Motor neuron (in vitro differentiated cells): ENCODE measurements at regions not wholly inside any gene's neighbourhood (a gene's known extent, or its start where the extent isn't known, plus 50 kb on each side); places are given as distances from the start of the nearest gene placed in this dataset.
"Not testable (repeated sequence)": the region's sequence is repeated elsewhere in the genome, so short reads cannot be mapped to it uniquely, and the experiment has no call there.

Experiments used
- ATAC-seq, 8 experiments: fragments of 200-7000 bp; cut with Tn5 transposase; replicated peaks in 6 of 8; 2 replicates each; pipeline ENCODE4 v1.8.0; 2021; ENCODE audit warnings: mild to moderate bottlenecking in 8 of 8, moderate library complexity in 8 of 8
- H3K27ac ChIP-seq, 2 donors: fragments of 250-450 bp; sonication (Bioruptor Pico); 2 replicates each; pipeline ENCODE4 v1.9.0; 2021; ENCODE audit warnings: antibody characterized with exemption in 2 of 2, mild to moderate bottlenecking in 2 of 2, moderate library complexity in 1 of 2
- H3K4me1 ChIP-seq, 2 donors: fragments of 250-450 bp; sonication (Bioruptor Pico); replicated peaks in 1 of 2; 2 replicates each; pipeline ENCODE4 v1.6.1; 2021; ENCODE audit warnings: antibody characterized with exemption in 2 of 2, mild to moderate bottlenecking in 2 of 2, moderate library complexity in 1 of 2
- H3K4me3 ChIP-seq, 5 donors: fragments of 250-450 bp; sonication (Bioruptor Pico); 2 replicates each; pipeline ENCODE4 v1.9.0; 2021; ENCODE audit warnings: antibody characterized with exemption in 5 of 5, mild to moderate bottlenecking in 5 of 5, moderate library complexity in 4 of 5
- WGBS, 10 experiments: fragments of 450-650 bp; shearing (Covaris generic); methylation state at CpG; one replicate each; pipeline ENCODE4 v1.0.0; 2022; 5-methylcytosine and 5-hydroxymethylcytosine counted together
- in situ Hi-C, 9 experiments: fragments of 400-800 bp; cut with MboI; loops; one replicate each; pipeline ENCODE4 v1.15.0; 2021; ENCODE audit warnings: low sequenced_read_pairs in 9 of 9, low pct_unique_long_range_greater_than_20kb in 2 of 9; ENCODE audit not compliant: unreplicated experiment in 9 of 9

- in situ Hi-C loops, H3K4me1 ChIP-seq, ATAC-seq, H3K4me3 ChIP-seq, H3K27ac ChIP-seq: not testable (repeated sequence)
- WGBS, 10 experiments = no CpG with 5 or more reads among the region's 4 CpGs
Observed at GRCh38 chr2:87409601-87410000, 338.3 kb upstream of the PLGLB2 start.

DNA sequence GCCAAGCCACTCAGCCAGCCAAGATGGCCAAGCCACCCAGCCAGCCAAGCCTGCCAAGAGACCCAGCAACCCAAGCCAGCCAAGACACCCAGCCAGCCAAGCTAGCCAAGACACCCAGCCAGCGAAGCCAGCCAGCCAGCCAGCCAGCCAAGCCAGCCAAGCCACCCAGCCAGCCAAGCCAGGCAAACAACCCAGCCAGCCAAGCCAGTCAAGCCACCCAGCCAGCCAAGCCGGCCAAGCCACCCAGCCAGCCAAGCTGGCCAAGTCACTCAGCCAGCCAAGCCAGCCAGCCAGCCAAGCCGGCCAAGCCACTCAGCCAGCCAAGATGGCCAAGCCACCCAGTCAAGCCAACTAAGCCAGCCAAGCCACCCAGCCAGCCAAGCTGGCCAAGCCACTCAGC is 337.5 kb upstream of the PLGLB2 start:
- H3K4me1 ChIP-seq, H3K27ac ChIP-seq, ATAC-seq, in situ Hi-C loops, H3K4me3 ChIP-seq: not testable (repeated sequence)
- WGBS, 10 experiments = no CpG with 5 or more reads among the region's 3 CpGs

- 83 to 100% methylated on average over 1 of the region's 7 CpGs; no CpG with 5 or more reads in 8 of the 10 experiments for WGBS, 10 experiments
- ATAC-seq, H3K4me1 ChIP-seq, H3K4me3 ChIP-seq, H3K27ac ChIP-seq, in situ Hi-C loops: not testable (repeated sequence)
Observed at GRCh38 chr2:87412036-87412820, 335.7 kb upstream of the PLGLB2 start.

- ATAC-seq, H3K27ac ChIP-seq, H3K4me3 ChIP-seq, in situ Hi-C loops, H3K4me1 ChIP-seq: not testable (repeated sequence)
- 0% methylated on average over 1 of the region's 1 CpG; no CpG with 5 or more reads in 9 of the 10 experiments for WGBS, 10 experiments
Observed at GRCh38 chr2:87414331-87414730, 333.6 kb upstream of the PLGLB2 start.

GRCh38 chr2:87414795-87415570 is 332.9 kb upstream of the PLGLB2 start:
- H3K4me3 ChIP-seq, H3K27ac ChIP-seq, in situ Hi-C loops, H3K4me1 ChIP-seq, ATAC-seq: not testable (repeated sequence)
- WGBS, 10 experiments = no CpG with 5 or more reads among the region's 10 CpGs

DNA sequence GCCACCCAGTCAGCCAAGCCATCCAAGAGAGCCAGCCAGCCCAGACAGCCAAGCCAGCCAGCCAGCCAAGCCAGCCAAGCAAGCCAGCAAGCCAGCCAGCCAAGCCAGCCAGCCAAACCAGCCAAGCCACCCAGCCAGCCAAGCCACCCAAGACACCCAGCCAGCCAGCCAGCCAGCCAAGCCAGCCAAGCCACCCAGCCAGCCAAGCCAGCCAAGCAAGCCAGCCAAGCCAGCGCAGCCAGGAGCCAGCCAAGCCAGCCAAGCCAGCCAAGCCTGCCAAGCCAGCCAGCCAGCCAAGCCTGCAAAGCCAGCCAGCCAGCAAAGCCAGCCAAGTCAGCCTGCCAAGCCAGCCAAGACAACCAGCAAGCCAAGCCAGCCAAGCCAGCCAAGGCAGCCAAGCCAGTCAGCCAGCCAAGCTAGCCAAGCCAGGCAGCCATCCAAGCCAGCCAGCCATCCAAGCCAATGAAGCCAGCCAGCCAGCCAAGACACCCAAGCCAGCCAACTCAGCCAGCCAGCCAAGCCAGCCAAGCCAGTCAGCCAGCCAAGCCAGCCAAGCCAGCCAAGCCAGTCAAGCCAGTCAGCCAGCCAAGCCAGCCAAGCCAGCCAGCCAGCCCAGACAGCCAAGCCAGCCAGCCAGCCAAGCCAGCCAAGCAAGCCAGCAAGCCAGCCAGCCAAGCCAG is 332.2 kb upstream of the PLGLB2 start:
- H3K4me1 ChIP-seq, ATAC-seq, H3K27ac ChIP-seq, in situ Hi-C loops, H3K4me3 ChIP-seq: not testable (repeated sequence)
- WGBS, 10 experiments = no CpG with 5 or more reads among the region's 1 CpG

- H3K4me1 ChIP-seq, in situ Hi-C loops, H3K27ac ChIP-seq, H3K4me3 ChIP-seq, ATAC-seq: not testable (repeated sequence)
- WGBS, 10 experiments = no CpG with 5 or more reads among the region's 1 CpG
Observed at GRCh38 chr2:87416266-87416592, 331.7 kb upstream of the PLGLB2 start.

GRCh38 chr2:87417147-87417546 is 330.7 kb upstream of the PLGLB2 start:
- H3K27ac ChIP-seq, in situ Hi-C loops, H3K4me3 ChIP-seq, ATAC-seq, H3K4me1 ChIP-seq: not testable (repeated sequence)
- no CpG with 5 or more reads among the region's 6 CpGs for WGBS, 10 experiments

- H3K27ac ChIP-seq, H3K4me1 ChIP-seq, in situ Hi-C loops, ATAC-seq, H3K4me3 ChIP-seq: not testable (repeated sequence)
- WGBS, 10 experiments = no CpG with 5 or more reads among the region's 3 CpGs
Observed at GRCh38 chr2:87417742-87418567, 329.9 kb upstream of the PLGLB2 start.

DNA sequence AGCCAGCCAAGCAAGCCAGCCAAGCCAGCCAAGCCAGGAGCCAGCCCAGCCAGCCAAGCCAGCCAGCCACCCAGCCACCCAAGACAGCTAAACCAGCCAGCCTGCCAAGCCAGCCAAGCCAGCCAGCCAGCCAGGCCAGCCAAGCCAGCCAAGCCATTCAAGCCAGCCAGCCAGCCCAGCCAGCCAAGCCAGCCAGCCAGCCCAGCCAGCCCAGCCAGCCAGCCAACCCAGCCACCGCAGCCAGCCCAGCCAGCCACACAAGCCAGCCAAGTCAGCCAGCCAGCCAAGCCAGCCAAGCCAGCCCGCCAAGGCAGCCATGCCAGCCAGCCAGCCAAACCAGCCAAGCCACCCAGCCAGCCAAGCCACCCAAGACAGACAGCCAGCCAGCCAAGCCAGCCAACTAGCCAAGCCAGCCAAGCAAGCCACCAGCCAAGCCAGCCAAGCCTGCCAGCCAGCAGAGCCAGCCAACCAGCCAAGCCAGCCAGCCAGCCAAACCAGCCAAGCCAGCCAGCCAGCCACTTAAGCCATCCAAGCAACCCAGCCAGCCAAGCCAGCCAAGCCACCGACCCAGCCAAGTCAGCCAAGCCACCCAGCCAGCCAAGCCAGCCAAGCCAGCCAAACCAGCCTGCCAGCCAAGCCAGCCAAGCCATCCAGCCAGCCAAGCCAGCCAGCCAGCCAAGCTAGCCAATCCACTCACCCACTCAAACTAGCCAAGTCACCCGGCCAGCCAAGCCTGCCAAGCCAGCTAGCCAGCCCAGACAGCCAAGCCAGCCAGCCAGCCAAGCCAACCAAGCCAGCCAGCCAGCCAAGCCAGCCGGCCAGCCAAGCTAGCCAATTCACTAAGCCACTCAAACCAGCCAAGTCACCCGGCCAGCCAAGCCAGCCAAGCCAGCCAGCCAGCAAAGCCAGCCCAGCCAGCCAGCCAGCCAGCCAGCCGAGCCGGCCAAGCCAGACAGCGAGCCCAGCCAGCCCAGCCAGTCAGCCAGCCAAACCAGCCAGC is 328.8 kb upstream of the PLGLB2 start:
- H3K27ac ChIP-seq, ATAC-seq, H3K4me3 ChIP-seq, in situ Hi-C loops, H3K4me1 ChIP-seq: not testable (repeated sequence)
- 17 to 89% (median 63%) methylated on average over 1 to 3 of the region's 9 CpGs; no CpG with 5 or more reads in 2 of the 10 experiments for WGBS, 10 experiments

GRCh38 chr2:87419980-87420379 is 327.9 kb upstream of the PLGLB2 start:
- whole genome bisulfite sequencing, 10 experiments = no CpG with 5 or more reads among the region's 5 CpGs
- H3K4me3 ChIP-seq, H3K4me1 ChIP-seq, ATAC-seq, H3K27ac ChIP-seq, in situ Hi-C loops: not testable (repeated sequence)

- H3K27ac ChIP-seq, H3K4me1 ChIP-seq, in situ Hi-C loops, H3K4me3 ChIP-seq, ATAC-seq: not testable (repeated sequence)
- no CpG with 5 or more reads among the region's 4 CpGs for WGBS, 10 experiments
Observed at GRCh38 chr2:87420954-87421353, 326.9 kb upstream of the PLGLB2 start.
